Upper lobe of right lung (tissue), 1 donor: ENCODE measurements at regions not wholly inside any gene's neighbourhood (a gene's known extent, or its start where the extent isn't known, plus 50 kb on each side); places are given as distances from the start of the nearest gene placed in this dataset.

Source experiments
- ATAC-seq: fragments of 200-7000 bp; cut with Tn5 transposase; one replicate; pipeline ENCODE4 v1.9.1; 2020; ENCODE audit warnings: mild to moderate bottlenecking, moderate library complexity
- DNase-seq: peaks from one replicate; pipeline ENCODE4 v3.0.0-alpha.2; 2020
- H3K27ac ChIP-seq: fragments of 200-600 bp; one replicate; pipeline ENCODE4 v1.8.0; 2022
- H3K27me3 ChIP-seq: fragments of 200-600 bp; one replicate; pipeline ENCODE4 v1.8.0; 2022; ENCODE audit warnings: mild to moderate bottlenecking
- H3K36me3 ChIP-seq: fragments of 200-600 bp; one replicate; pipeline ENCODE4 v1.8.0; 2022
- H3K4me1 ChIP-seq: fragments of 200-600 bp; one replicate; pipeline ENCODE4 v1.8.0; 2022
- H3K4me3 ChIP-seq: fragments of 200-600 bp; one replicate; pipeline ENCODE4 v1.8.0; 2022; ENCODE audit warnings: mild to moderate bottlenecking
- H3K9me3 ChIP-seq: fragments of 200-600 bp; one replicate; pipeline ENCODE4 v1.8.0; 2022
- CTCF ChIP-seq: fragments of 200-600 bp; IDR thresholded peaks from one replicate; pipeline ENCODE4 v1.8.0; 2022; ENCODE audit warnings: antibody characterized with exemption
- intact Hi-C: fragments of 100-400 bp; cut with DNase I; formaldehyde crosslinking; loops from one replicate; pipeline ENCODE4 v1.11.0; 2022
- donor health status: DM: no; HTN: yes; CAD: no; lungs with severe emphysema.

GRCh38 chr6:1016329-1017302 lies 295.3 kb upstream of the FOXQ1 start:
- Histone ChIP-seq H3K36me3 (no peaks in the 10 kb centered on the region), H3K27ac (no peak overlapping the region), H3K9me3 (no peaks in the 10 kb centered on the region), H3K4me1 (no peaks in the 10 kb centered on the region), H3K4me3 (no peak overlapping the region), H3K27me3 (no peaks in the 10 kb centered on the region)
- DNase-seq, result no peak
- intact Hi-C loops, result no loop called here
- no peak for ATAC-seq
- no peak for TF ChIP-seq CTCF

GRCh38 chr6:1015825-1016224 lies 296.1 kb upstream of the FOXQ1 start:
- H3K27me3 ChIP-seq, result no peaks in the 10 kb centered on the region
- no peaks in the 10 kb centered on the region for H3K4me1 ChIP-seq
- no peaks in the 10 kb centered on the region for H3K9me3 ChIP-seq
- no peak overlapping the region for H3K4me3 ChIP-seq
- ATAC-seq (no peak), DNase-seq (no peak)
- intact Hi-C loops, result no loop called here
- no peak for TF ChIP-seq CTCF
- no peaks in the 10 kb centered on the region for H3K36me3 ChIP-seq
- H3K27ac ChIP-seq, result no peak overlapping the region

GRCh38 chr6:1014431-1014807 lies 297.5 kb upstream of the FOXQ1 start:
- no peak overlapping the region for H3K27ac ChIP-seq
- H3K9me3 ChIP-seq, result no peaks in the 10 kb centered on the region
- intact Hi-C loops, result no loop called here
- H3K4me3 ChIP-seq, result no peak overlapping the region
- no peak for TF ChIP-seq CTCF
- no peaks in the 10 kb centered on the region for H3K36me3 ChIP-seq
- ATAC-seq (no peak), DNase-seq (no peak)
- H3K4me1 ChIP-seq, result no peaks in the 10 kb centered on the region
- H3K27me3 ChIP-seq, result no peaks in the 10 kb centered on the region

GRCh38 chr6:1013656-1014430 lies 298.1 kb upstream of the FOXQ1 start:
- TF ChIP-seq CTCF, result no peak
- ATAC-seq (no peak), DNase-seq (no peak)
- no peaks in the 10 kb centered on the region for H3K27me3 ChIP-seq
- no peaks in the 10 kb centered on the region for H3K4me1 ChIP-seq
- H3K9me3 ChIP-seq, result no peaks in the 10 kb centered on the region
- intact Hi-C loops, result no loop called here
- no peaks in the 10 kb centered on the region for H3K36me3 ChIP-seq
- H3K4me3 ChIP-seq, result no peak overlapping the region
- no peak overlapping the region for H3K27ac ChIP-seq

GRCh38 chr6:1009103-1009502 lies 302.8 kb upstream of the FOXQ1 start:
- Histone ChIP-seq H3K36me3 (no peaks in the 10 kb centered on the region), H3K27me3 (no peaks in the 10 kb centered on the region), H3K27ac (no peak overlapping the region), H3K4me3 (no peak overlapping the region), H3K9me3 (no peaks in the 10 kb centered on the region), H3K4me1 (no peaks in the 10 kb centered on the region)
- TF ChIP-seq CTCF, result no peak
- intact Hi-C loops, result no loop called here
- DNase-seq (no peak), ATAC-seq (no peak)
